Endothelial cell of umbilical vein (primary cell): ENCODE measurements at regions not wholly inside any gene's neighbourhood (a gene's known extent, or its start where the extent isn't known, plus 50 kb on each side); places are given as distances from the start of the nearest gene placed in this dataset.

Source experiments
- BruUV-seq: library from RNA; stranded (reverse); fragments of 400-500 nt; replicated peaks from 2 replicates; lab custom pipeline; 2021; lab: Mats Ljungman, UMichigan
- CTCF ChIA-PET: fragments of 300-600, 350-600 bp; sonication (Branson Sonifier 250); formaldehyde crosslinking; loops from one replicate; lab custom pipeline; 2021; ENCODE audit warnings: antibody characterized with exemption, inconsistent platforms; lab: Charles Lee
- POLR2A ChIA-PET: fragments of 300-600, 350-600 bp; sonication (Branson Sonifier 250); formaldehyde crosslinking; loops from one replicate; lab custom pipeline; 2021; ENCODE audit warnings: antibody characterized with exemption, inconsistent platforms; lab: Charles Lee
- DNase-seq: peaks from one replicate; pipeline ENCODE4 v3.0.0-alpha.2; 2011; ENCODE audit warnings: low read depth, low spot score
- FAIRE-seq: peaks from 2 replicates; lab custom pipeline; 2011; peaks lifted over from hg19 to GRCh38; lab: Jason Lieb, UNC
- H2AFZ ChIP-seq: 2 replicates; pipeline ENCODE4 v1.6.0; 2012; ENCODE audit warnings: low read depth, low read length, control low read depth, inconsistent platforms
- H3K27ac ChIP-seq: 2 replicates; pipeline ENCODE4 v1.5.1; 2011; ENCODE audit warnings: low read depth, mild to moderate bottlenecking, control low read depth, low read length, moderate library complexity; ENCODE audit not compliant: insufficient read depth
- H3K27me3 ChIP-seq, 2 experiments: 2 replicates each; pipeline versions ENCODE4 v1.6.0 to v1.6.1; 2011; ENCODE audit warnings: low read length in 2 of 2, mixed read lengths in 1 of 2; ENCODE audit not compliant: control insufficient read depth in 2 of 2, insufficient read depth in 2 of 2
- H3K36me3 ChIP-seq, 2 experiments: 2 replicates in 1 of 2; 3 replicates in 1 of 2; pipeline ENCODE4 v1.5.1; 2011; ENCODE audit warnings: low read length in 2 of 2, mild to moderate bottlenecking in 1 of 2, moderate library complexity in 1 of 2; ENCODE audit not compliant: control insufficient read depth in 2 of 2, insufficient read depth in 2 of 2; ENCODE audit errors: extremely low read depth in 1 of 2
- H3K4me1 ChIP-seq: 3 replicates; pipeline ENCODE4 v1.5.1; 2011; ENCODE audit warnings: mild to moderate bottlenecking, low read length; ENCODE audit not compliant: control insufficient read depth, insufficient read depth; ENCODE audit errors: extremely low read depth
- H3K4me2 ChIP-seq: 2 replicates; pipeline ENCODE4 v1.6.1; 2011; ENCODE audit warnings: low read length, control low read depth, mixed read lengths; ENCODE audit not compliant: insufficient read depth
- H3K4me3 ChIP-seq, 3 experiments: fragments of 200-600 bp in 1 of 3; sonication (generic), shearing (Covaris generic) in 1 of 3; replicated peaks in 1 of 3; 2 replicates each; pipeline ENCODE4 v1.5.1; 2011 to 2016; ENCODE audit warnings: control low read depth in 3 of 3, low read length in 3 of 3, mild to moderate bottlenecking in 2 of 3, inconsistent platforms in 1 of 3, low read depth in 1 of 3, moderate library complexity in 1 of 3; ENCODE audit not compliant: insufficient read depth in 1 of 3
- H3K79me2 ChIP-seq: 2 replicates; pipeline ENCODE4 v1.6.0; 2012; ENCODE audit warnings: low read length, inconsistent platforms; ENCODE audit not compliant: control insufficient read depth, insufficient read depth
- H3K9ac ChIP-seq: replicated peaks from 2 replicates; pipeline ENCODE3; 2011; ENCODE audit warnings: low read length, control low read depth; ENCODE audit not compliant: insufficient read depth; ENCODE audit errors: extremely low read depth
- H3K9me1 ChIP-seq: replicated peaks from 3 replicates; pipeline ENCODE4 v1.6.0; 2011; ENCODE audit warnings: mild to moderate bottlenecking, low read length; ENCODE audit not compliant: control insufficient read depth, insufficient read depth; ENCODE audit errors: extremely low read depth
- H3K9me3 ChIP-seq: replicated peaks from 2 replicates; pipeline ENCODE4 v1.5.1; 2012; ENCODE audit warnings: low read length, inconsistent platforms; ENCODE audit not compliant: control insufficient read depth, insufficient read depth
- H4K20me1 ChIP-seq: replicated peaks from 2 replicates; pipeline ENCODE3; 2011; ENCODE audit warnings: mild to moderate bottlenecking, low read length; ENCODE audit not compliant: control insufficient read depth, insufficient read depth; ENCODE audit errors: extremely low read depth
- EZH2 ChIP-seq: IDR thresholded peaks from 2 replicates; pipeline ENCODE4 v1.6.1; 2012; ENCODE audit warnings: borderline replicate concordance, low read depth, mild to moderate bottlenecking, moderate library complexity, low read length, inconsistent platforms; ENCODE audit not compliant: severe bottlenecking
- FOS ChIP-seq: IDR thresholded peaks from 2 replicates; pipeline ENCODE4 v1.6.1; 2011; ENCODE audit warnings: mild to moderate bottlenecking, low read length, moderate library complexity, borderline replicate concordance; ENCODE audit not compliant: insufficient read depth
- GATA2 ChIP-seq: IDR thresholded peaks from 2 replicates; pipeline ENCODE4 v1.7.0; 2011; ENCODE audit warnings: low read depth, mild to moderate bottlenecking, moderate library complexity, mixed read lengths, low read length; ENCODE audit not compliant: insufficient read length, insufficient read depth
- MYC ChIP-seq: IDR thresholded peaks from one replicate; pipeline ENCODE4 v1.6.1; 2011; ENCODE audit warnings: mild to moderate bottlenecking, low read depth, low read length
- POLR2AphosphoS5 ChIP-seq: IDR thresholded peaks from 2 replicates; pipeline ENCODE4 v1.6.1; 2012; ENCODE audit warnings: low read depth, mild to moderate bottlenecking, control low read depth, low read length, moderate library complexity; ENCODE audit not compliant: insufficient read depth
- dilution Hi-C: fragments of 300-500 bp; cut with MboI; formaldehyde crosslinking; loops from one replicate; pipeline ENCODE4 v1.15.0; 2019; ENCODE audit warnings: low sequenced_read_pairs; ENCODE audit not compliant: extremely low pct_ligation_motif_present
- intact Hi-C: fragments of 100-400 bp; cut with micrococcal nuclease; formaldehyde crosslinking; loops from one replicate; pipeline ENCODE4 v1.10.0; 2022
- TF ChIP-seq, protein P1 (sequence below), 2 donors: IDR thresholded peaks; 1 replicate in 1 of 2; 2 replicates in 1 of 2; pipeline ENCODE4 v1.5.1; 2011; ENCODE audit warnings: low read length in 2 of 2, mild to moderate bottlenecking in 2 of 2, moderate library complexity in 2 of 2, control low read depth in 1 of 2, inconsistent platforms in 1 of 2, low read depth in 1 of 2; ENCODE audit not compliant: insufficient read depth in 1 of 2; ENCODE audit errors: extremely low read depth in 1 of 2
- TF ChIP-seq, protein P2 (sequence below): IDR thresholded peaks from 2 replicates; pipeline ENCODE4 v1.6.1; 2011; ENCODE audit not compliant: insufficient read depth, insufficient read length

DNA sequence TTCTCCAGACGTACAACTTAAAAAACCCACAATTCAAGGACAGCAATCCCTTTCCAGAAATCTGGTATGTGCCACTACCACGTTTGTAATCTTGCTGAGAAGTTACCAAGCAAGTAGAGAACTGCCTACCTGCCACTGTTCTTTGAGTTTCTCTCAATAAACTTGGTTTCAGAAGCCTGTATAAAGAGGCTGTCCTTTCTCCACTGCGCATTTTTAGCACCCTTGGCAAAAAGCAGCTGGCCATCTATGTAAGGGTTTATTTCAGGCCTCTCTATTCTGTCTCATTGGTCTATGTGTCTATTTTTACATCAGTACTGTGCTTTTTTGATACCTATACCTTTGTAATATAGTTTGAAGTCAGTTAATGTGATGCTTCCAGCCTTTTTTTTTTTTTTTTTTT, 665.1 kb upstream of the BRINP3 start:
- no peak overlapping the region for H3K4me2 ChIP-seq
- H3K79me2 ChIP-seq: no peaks in the 10 kb centered on the region
- H3K36me3 ChIP-seq: no peaks in the 10 kb centered on the region
- TF ChIP-seq, protein P1, sequence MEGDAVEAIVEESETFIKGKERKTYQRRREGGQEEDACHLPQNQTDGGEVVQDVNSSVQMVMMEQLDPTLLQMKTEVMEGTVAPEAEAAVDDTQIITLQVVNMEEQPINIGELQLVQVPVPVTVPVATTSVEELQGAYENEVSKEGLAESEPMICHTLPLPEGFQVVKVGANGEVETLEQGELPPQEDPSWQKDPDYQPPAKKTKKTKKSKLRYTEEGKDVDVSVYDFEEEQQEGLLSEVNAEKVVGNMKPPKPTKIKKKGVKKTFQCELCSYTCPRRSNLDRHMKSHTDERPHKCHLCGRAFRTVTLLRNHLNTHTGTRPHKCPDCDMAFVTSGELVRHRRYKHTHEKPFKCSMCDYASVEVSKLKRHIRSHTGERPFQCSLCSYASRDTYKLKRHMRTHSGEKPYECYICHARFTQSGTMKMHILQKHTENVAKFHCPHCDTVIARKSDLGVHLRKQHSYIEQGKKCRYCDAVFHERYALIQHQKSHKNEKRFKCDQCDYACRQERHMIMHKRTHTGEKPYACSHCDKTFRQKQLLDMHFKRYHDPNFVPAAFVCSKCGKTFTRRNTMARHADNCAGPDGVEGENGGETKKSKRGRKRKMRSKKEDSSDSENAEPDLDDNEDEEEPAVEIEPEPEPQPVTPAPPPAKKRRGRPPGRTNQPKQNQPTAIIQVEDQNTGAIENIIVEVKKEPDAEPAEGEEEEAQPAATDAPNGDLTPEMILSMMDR (IDR thresholded peaks at IDR 0.05; ENCODE audit: extremely low read depth in 1 of 2, insufficient read depth in 1 of 2, low read depth in 1 of 2, low read length in 2 of 2): no peak
- TF ChIP-seq GATA2 (no peak), MYC (no peak), EZH2 (no peak), FOS (no peak), POLR2AphosphoS5 (no peak)
- TF ChIP-seq, protein P2, sequence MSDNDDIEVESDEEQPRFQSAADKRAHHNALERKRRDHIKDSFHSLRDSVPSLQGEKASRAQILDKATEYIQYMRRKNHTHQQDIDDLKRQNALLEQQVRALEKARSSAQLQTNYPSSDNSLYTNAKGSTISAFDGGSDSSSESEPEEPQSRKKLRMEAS: no peak
- no peaks in the 10 kb centered on the region for H3K9me1 ChIP-seq
- H3K27me3 ChIP-seq: no peaks in the 10 kb centered on the region
- ChIA-PET CTCF (no interaction called here), POLR2A (interaction anchor here (0.7 kb wide), 1 partner anchor 112 kb away, joined by 10 read pairs; no protein-coding TSS in a partner anchor)
- no peak overlapping the region for H2AFZ ChIP-seq
- no peak overlapping the region for H3K27ac ChIP-seq
- DNase-seq: no peak
- H3K9me3 ChIP-seq: no peaks in the 10 kb centered on the region
- dilution Hi-C loops (no loop called here), intact Hi-C loops (no loop called here)
- no peaks in the 10 kb centered on the region for H4K20me1 ChIP-seq
- no peak overlapping the region for H3K4me3 ChIP-seq
- no TSS peak for BruUV-seq
- H3K9ac ChIP-seq: no peak overlapping the region
- FAIRE-seq: no peak
- H3K4me1 ChIP-seq: peaks cover 3% of the 10 kb centered on the region
